Adrenal gland (tissue), 5 donors: ENCODE measurements at regions not wholly inside any gene's neighbourhood (a gene's known extent, or its start where the extent isn't known, plus 50 kb on each side); places are given as distances from the start of the nearest gene placed in this dataset.

Experiments
- CTCF ChIP-seq, 6 experiments: fragments of 450-650 bp in 4 of 6; fragments of 200-600 bp in 2 of 6; sonication (generic) in 1 of 6; IDR thresholded peaks; 1 replicate in 5 of 6; 2 replicates in 1 of 6; pipeline versions ENCODE4 v1.5.1 to v1.8.0; 2016 to 2021; ENCODE audit warnings: antibody characterized with exemption in 6 of 6, mild to moderate bottlenecking in 2 of 6, moderate library complexity in 1 of 6
- POLR2A ChIP-seq, 2 donors: fragments of 450-650 bp; IDR thresholded peaks; one replicate each; pipeline ENCODE4 v1.6.1; 2017; ENCODE audit warnings: antibody characterized with exemption in 2 of 2, mild to moderate bottlenecking in 2 of 2, moderate library complexity in 1 of 2
- donor health status: DM: no; HTN: no; CAD: no.

DNA sequence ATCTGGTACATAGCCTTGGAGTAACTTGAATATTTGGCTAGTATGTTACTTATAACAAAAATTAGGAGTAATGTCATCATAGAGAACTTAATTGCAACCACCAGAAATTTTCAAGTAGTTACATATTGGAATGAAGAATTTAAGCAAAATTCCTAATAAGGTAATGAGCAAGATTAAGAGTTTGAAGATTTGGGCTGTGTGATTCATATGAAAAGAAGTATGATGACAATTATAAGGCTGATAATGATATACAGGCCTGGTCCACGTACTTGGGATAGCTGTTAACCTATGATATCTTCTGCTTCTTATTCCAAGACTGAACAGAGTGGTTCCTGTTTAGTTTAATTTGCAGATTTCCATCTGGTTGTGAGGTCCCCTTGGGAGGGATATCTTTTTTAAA is 463.9 kb downstream of the RAPGEF2 start:
- TF ChIP-seq CTCF (IDR thresholded peaks at IDR 0.05): no peak
- no peak for TF ChIP-seq POLR2A (IDR thresholded peaks at IDR 0.05)
